Neural cell (in vitro differentiated cells): ENCODE measurements at regions not wholly inside any gene's neighbourhood (a gene's known extent, or its start where the extent isn't known, plus 50 kb on each side); places are given as distances from the start of the nearest gene placed in this dataset.

ENCODE experiments used
- EP300 ChIP-seq: fragments of 450-650 bp; conservative IDR thresholded peaks from 2 replicates; pipeline ENCODE4 v1.6.1; 2014; ENCODE audit warnings: antibody characterized with exemption, mild to moderate bottlenecking, moderate library complexity; ENCODE audit not compliant: poor library complexity, severe bottlenecking
- EZH2 ChIP-seq: fragments of 200-600, 300-800 bp; shearing (Covaris generic), sonication (generic); IDR thresholded peaks from 2 replicates; pipeline ENCODE4 v1.6.1; 2014; ENCODE audit warnings: antibody characterized with exemption, low read length, borderline replicate concordance, mild to moderate bottlenecking; ENCODE audit not compliant: insufficient read depth, poor library complexity, severe bottlenecking
- TAF1 ChIP-seq: IDR thresholded peaks from 2 replicates; pipeline ENCODE4 v1.6.1; 2012; ENCODE audit warnings: low read depth
- TF ChIP-seq, protein P1 (sequence below): fragments of 450-650 bp; IDR thresholded peaks from 2 replicates; pipeline ENCODE4 v1.5.1; 2014; ENCODE audit warnings: antibody characterized with exemption, mild to moderate bottlenecking, moderate library complexity; ENCODE audit not compliant: poor library complexity, severe bottlenecking
- TF ChIP-seq, protein P2 (sequence below): IDR thresholded peaks from 2 replicates; pipeline ENCODE4 v1.6.1; 2012; ENCODE audit warnings: borderline replicate concordance

DNA sequence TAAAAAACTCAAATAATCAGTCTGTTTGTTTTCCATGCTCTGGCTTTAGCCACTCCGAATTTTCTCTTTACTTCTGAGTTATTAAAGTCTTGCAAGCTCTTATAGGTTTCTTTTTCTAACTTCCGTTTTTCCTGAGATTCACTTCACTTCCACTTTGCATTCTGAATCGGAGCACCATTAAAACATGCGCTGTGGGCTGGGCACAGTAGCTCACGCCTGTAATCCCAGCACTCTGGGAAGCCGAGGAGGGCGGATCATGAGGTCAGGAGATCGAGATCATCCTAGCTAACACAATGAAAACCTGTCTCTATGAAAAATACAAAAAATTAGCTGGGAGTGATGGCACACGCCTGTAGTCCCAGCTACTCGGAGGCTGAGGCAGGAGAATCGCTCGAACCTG is 357.9 kb downstream of the SLITRK6 start:
- no peak for TF ChIP-seq EZH2
- TF ChIP-seq EP300, result no peak
- TF ChIP-seq, protein P1, sequence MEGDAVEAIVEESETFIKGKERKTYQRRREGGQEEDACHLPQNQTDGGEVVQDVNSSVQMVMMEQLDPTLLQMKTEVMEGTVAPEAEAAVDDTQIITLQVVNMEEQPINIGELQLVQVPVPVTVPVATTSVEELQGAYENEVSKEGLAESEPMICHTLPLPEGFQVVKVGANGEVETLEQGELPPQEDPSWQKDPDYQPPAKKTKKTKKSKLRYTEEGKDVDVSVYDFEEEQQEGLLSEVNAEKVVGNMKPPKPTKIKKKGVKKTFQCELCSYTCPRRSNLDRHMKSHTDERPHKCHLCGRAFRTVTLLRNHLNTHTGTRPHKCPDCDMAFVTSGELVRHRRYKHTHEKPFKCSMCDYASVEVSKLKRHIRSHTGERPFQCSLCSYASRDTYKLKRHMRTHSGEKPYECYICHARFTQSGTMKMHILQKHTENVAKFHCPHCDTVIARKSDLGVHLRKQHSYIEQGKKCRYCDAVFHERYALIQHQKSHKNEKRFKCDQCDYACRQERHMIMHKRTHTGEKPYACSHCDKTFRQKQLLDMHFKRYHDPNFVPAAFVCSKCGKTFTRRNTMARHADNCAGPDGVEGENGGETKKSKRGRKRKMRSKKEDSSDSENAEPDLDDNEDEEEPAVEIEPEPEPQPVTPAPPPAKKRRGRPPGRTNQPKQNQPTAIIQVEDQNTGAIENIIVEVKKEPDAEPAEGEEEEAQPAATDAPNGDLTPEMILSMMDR, result no peak
- TF ChIP-seq, protein P2, sequence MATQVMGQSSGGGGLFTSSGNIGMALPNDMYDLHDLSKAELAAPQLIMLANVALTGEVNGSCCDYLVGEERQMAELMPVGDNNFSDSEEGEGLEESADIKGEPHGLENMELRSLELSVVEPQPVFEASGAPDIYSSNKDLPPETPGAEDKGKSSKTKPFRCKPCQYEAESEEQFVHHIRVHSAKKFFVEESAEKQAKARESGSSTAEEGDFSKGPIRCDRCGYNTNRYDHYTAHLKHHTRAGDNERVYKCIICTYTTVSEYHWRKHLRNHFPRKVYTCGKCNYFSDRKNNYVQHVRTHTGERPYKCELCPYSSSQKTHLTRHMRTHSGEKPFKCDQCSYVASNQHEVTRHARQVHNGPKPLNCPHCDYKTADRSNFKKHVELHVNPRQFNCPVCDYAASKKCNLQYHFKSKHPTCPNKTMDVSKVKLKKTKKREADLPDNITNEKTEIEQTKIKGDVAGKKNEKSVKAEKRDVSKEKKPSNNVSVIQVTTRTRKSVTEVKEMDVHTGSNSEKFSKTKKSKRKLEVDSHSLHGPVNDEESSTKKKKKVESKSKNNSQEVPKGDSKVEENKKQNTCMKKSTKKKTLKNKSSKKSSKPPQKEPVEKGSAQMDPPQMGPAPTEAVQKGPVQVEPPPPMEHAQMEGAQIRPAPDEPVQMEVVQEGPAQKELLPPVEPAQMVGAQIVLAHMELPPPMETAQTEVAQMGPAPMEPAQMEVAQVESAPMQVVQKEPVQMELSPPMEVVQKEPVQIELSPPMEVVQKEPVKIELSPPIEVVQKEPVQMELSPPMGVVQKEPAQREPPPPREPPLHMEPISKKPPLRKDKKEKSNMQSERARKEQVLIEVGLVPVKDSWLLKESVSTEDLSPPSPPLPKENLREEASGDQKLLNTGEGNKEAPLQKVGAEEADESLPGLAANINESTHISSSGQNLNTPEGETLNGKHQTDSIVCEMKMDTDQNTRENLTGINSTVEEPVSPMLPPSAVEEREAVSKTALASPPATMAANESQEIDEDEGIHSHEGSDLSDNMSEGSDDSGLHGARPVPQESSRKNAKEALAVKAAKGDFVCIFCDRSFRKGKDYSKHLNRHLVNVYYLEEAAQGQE, result no peak
- TF ChIP-seq TAF1, result no peak
